Body of pancreas (tissue), 4 donors: ENCODE measurements at regions not wholly inside any gene's neighbourhood (a gene's known extent, or its start where the extent isn't known, plus 50 kb on each side); places are given as distances from the start of the nearest gene placed in this dataset.

Experiments
- POLR2A ChIP-seq, 3 donors: fragments of 450-650 bp; IDR thresholded peaks; one replicate each; pipeline ENCODE4 v1.6.1; 2016; ENCODE audit warnings: antibody characterized with exemption in 3 of 3, mild to moderate bottlenecking in 2 of 3
- TF ChIP-seq, protein P1 (sequence below), 7 experiments: fragments of 450-650 bp in 4 of 7; fragments of 200-600 bp in 3 of 7; sonication (generic) in 3 of 7; IDR thresholded peaks; one replicate each; pipeline ENCODE4 v1.5.1; 2016 to 2019; ENCODE audit warnings: antibody characterized with exemption in 7 of 7

DNA sequence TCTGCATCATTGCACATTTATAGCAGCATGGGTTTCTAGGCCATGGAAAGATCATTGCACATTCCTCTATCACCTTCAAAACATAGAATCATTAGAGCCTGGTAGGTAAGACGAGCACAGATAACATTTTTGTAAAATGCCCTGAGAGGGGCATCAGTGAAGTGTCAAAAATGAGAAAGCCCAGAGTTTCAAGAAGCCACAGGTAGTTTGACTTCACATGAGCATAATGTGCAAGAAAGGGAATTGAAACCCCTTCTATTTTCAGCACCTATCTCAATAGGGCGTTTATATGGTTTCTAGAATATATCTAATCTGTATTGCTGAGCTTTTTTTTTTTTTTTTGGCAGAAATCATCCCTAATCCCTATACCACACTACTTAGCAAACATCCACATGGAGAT is 2441.7 kb downstream of the ARAP2 start:
- TF ChIP-seq POLR2A (IDR thresholded peaks at IDR 0.05), result no peak
- TF ChIP-seq, protein P1, sequence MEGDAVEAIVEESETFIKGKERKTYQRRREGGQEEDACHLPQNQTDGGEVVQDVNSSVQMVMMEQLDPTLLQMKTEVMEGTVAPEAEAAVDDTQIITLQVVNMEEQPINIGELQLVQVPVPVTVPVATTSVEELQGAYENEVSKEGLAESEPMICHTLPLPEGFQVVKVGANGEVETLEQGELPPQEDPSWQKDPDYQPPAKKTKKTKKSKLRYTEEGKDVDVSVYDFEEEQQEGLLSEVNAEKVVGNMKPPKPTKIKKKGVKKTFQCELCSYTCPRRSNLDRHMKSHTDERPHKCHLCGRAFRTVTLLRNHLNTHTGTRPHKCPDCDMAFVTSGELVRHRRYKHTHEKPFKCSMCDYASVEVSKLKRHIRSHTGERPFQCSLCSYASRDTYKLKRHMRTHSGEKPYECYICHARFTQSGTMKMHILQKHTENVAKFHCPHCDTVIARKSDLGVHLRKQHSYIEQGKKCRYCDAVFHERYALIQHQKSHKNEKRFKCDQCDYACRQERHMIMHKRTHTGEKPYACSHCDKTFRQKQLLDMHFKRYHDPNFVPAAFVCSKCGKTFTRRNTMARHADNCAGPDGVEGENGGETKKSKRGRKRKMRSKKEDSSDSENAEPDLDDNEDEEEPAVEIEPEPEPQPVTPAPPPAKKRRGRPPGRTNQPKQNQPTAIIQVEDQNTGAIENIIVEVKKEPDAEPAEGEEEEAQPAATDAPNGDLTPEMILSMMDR (IDR thresholded peaks at IDR 0.05), result no peak
